22Rv1 (cell line): ENCODE measurements at regions not wholly inside any gene's neighbourhood (a gene's known extent, or its start where the extent isn't known, plus 50 kb on each side); places are given as distances from the start of the nearest gene placed in this dataset.

ENCODE experiments used
- H3K27ac ChIP-seq: fragments of 450-650 bp; 2 replicates; pipeline ENCODE4 v1.5.1; 2017
- CTCF ChIP-seq: fragments of 450-650 bp; IDR thresholded peaks from 2 replicates; pipeline ENCODE4 v1.5.1; 2017; ENCODE audit warnings: mild to moderate bottlenecking
- ZFX ChIP-seq: fragments of 450-650 bp; IDR thresholded peaks from 2 replicates; pipeline ENCODE4 v1.6.1; 2017; ENCODE audit warnings: antibody characterized with exemption, borderline replicate concordance

- H3K27ac ChIP-seq, result no peak overlapping the region
- no peak for TF ChIP-seq CTCF
- no peak for TF ChIP-seq ZFX
Observed at GRCh38 chr3:157751386-157751785, 248.2 kb upstream of the VEPH1 start.

- no peak overlapping the region for H3K27ac ChIP-seq
- TF ChIP-seq CTCF (no peak), ZFX (no peak)
Observed at GRCh38 chr3:157746391-157746790, 243.2 kb upstream of the VEPH1 start.

GRCh38 chr3:157741607-157742006, 238.4 kb upstream of the VEPH1 start:
- H3K27ac ChIP-seq, result no peak overlapping the region
- TF ChIP-seq ZFX (no peak), CTCF (no peak)

GRCh38 chr3:157738441-157738840, 235.2 kb upstream of the VEPH1 start:
- H3K27ac ChIP-seq, result no peak overlapping the region
- TF ChIP-seq ZFX, result no peak
- no peak for TF ChIP-seq CTCF

- no peak overlapping the region for H3K27ac ChIP-seq
- TF ChIP-seq CTCF, result no peak
- TF ChIP-seq ZFX, result no peak
Observed at GRCh38 chr3:157718800-157719199, 215.6 kb upstream of the VEPH1 start.

- no peak overlapping the region for H3K27ac ChIP-seq
- no peak for TF ChIP-seq CTCF
- TF ChIP-seq ZFX, result no peak
Observed at GRCh38 chr3:157713101-157713500, 209.9 kb upstream of the VEPH1 start.

GRCh38 chr3:157705258-157705657, 202.0 kb upstream of the VEPH1 start:
- H3K27ac ChIP-seq, result 0 out of 2 replicates have a peak overlapping the region, but pooled peaks have one; percentile 10
- no peak for TF ChIP-seq CTCF
- TF ChIP-seq ZFX, result no peak
